Gastrocnemius medialis (tissue), 4 donors: ENCODE measurements at regions not wholly inside any gene's neighbourhood (a gene's known extent, or its start where the extent isn't known, plus 50 kb on each side); places are given as distances from the start of the nearest gene placed in this dataset.
A peak's percentile ranks its signal among the peaks of the same experiment; 100 is the strongest.

Experiments used
- ATAC-seq, 2 donors: fragments of 150-250 bp; one replicate each; pipeline ENCODE4 v1.9.1; 2016
- DNase-seq, 2 donors: peaks; one replicate each; pipeline ENCODE4 v3.0.0-alpha.2; 2019
- H3K27ac ChIP-seq, 4 donors: fragments of 200-600 bp; sonication (generic); 1 replicate in 1 of 4; 2 replicates in 3 of 4; pipeline ENCODE4 v1.5.1; 2016 to 2018; ENCODE audit warnings: mild to moderate bottlenecking in 2 of 4, moderate library complexity in 1 of 4
- H3K27me3 ChIP-seq, 3 donors: fragments of 200-600 bp; sonication (generic) in 2 of 3; 1 replicate in 1 of 3; 2 replicates in 2 of 3; pipeline versions ENCODE4 v1.5.1 to v1.6.0; 2016 to 2019; ENCODE audit warnings: mild to moderate bottlenecking in 1 of 3, moderate library complexity in 1 of 3
- H3K36me3 ChIP-seq, 2 donors: fragments of 200-600 bp; sonication (generic) in 1 of 2; one replicate each; pipeline ENCODE4 v1.5.1; 2017 to 2018
- H3K4me1 ChIP-seq, 2 donors: fragments of 200-600 bp; sonication (generic) in 1 of 2; one replicate each; pipeline ENCODE4 v1.5.1; 2016 to 2017; ENCODE audit warnings: mild to moderate bottlenecking in 2 of 2
- H3K4me3 ChIP-seq, 4 donors: fragments of 200-600 bp; sonication (generic) in 3 of 4; 1 replicate in 1 of 4; 2 replicates in 3 of 4; pipeline ENCODE4 v1.5.1; 2016 to 2019; ENCODE audit warnings: mild to moderate bottlenecking in 2 of 4
- H3K9me3 ChIP-seq, 3 donors: fragments of 200-600 bp; sonication (generic) in 2 of 3; 1 replicate in 1 of 3; 2 replicates in 2 of 3; pipeline ENCODE4 v1.5.1; 2016 to 2019
- CTCF ChIP-seq, 5 experiments: fragments of 450-650 bp in 3 of 5; fragments of 200-600 bp in 2 of 5; sonication (generic) in 2 of 5; IDR thresholded peaks in 4 of 5; conservative IDR thresholded peaks in 1 of 5; 1 replicate in 4 of 5; 2 replicates in 1 of 5; pipeline ENCODE4 v1.5.1; 2016 to 2019; ENCODE audit warnings: antibody characterized with exemption in 5 of 5, mild to moderate bottlenecking in 3 of 5, moderate library complexity in 3 of 5
- POLR2A ChIP-seq, 2 donors: fragments of 450-650 bp; IDR thresholded peaks; one replicate each; pipeline ENCODE4 v1.6.1; 2017; ENCODE audit warnings: antibody characterized with exemption in 2 of 2, mild to moderate bottlenecking in 2 of 2, moderate library complexity in 2 of 2
- in situ Hi-C, 4 donors: fragments of 200-750 bp; cut with MboI; loops; one replicate each; pipeline versions ENCODE4 v1.15.0 to v1.8.0; 2017; ENCODE audit warnings: low sequenced_read_pairs in 4 of 4
- intact Hi-C: fragments of 100-400 bp; cut with DNase I; formaldehyde crosslinking; loops from one replicate; pipeline ENCODE4 v1.15.1; 2023; ENCODE audit warnings: low total_unique reads

DNA sequence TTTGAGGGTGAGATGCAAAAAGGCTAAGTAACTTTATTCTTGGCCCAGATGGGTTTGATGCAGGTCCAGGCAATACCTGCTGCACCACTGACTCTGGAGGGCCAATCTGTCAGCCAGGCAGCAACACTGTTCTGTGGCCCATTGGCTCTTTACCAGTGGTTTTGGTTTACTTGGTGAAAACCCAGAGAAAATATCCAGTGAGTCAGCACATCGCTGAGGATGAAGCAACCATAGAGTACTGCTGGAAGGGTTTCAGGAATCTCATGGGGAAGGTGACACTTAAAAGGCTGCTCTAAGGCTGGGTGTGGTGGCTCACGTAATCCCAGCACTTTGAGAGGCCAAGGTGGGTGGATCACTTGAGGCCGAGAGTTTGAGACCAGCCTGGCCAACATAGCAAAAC is 192.5 kb upstream of the FAM98A start:
- ATAC-seq, result peak; percentile 94 to 95
- no peaks in the 10 kb centered on the region for H3K9me3 ChIP-seq
- intact Hi-C loops (no loop called here), in situ Hi-C loops (no loop called here)
- TF ChIP-seq CTCF (IDR thresholded peaks at IDR 0.05 in 4 of 5, conservative IDR thresholded peaks at IDR 0.05 in 1 of 5) (no peak), POLR2A (IDR thresholded peaks at IDR 0.05) (no peak)
- H3K4me3 ChIP-seq, result no peak overlapping the region
- peak; percentile 10 to 43 for DNase-seq
- H3K27ac ChIP-seq, result no peak overlapping the region
- no peaks in the 10 kb centered on the region for H3K27me3 ChIP-seq
- peaks cover 3 to 4% of the 10 kb centered on the region in 2 donors for H3K4me1 ChIP-seq
- no peaks in the 10 kb centered on the region for H3K36me3 ChIP-seq

DNA sequence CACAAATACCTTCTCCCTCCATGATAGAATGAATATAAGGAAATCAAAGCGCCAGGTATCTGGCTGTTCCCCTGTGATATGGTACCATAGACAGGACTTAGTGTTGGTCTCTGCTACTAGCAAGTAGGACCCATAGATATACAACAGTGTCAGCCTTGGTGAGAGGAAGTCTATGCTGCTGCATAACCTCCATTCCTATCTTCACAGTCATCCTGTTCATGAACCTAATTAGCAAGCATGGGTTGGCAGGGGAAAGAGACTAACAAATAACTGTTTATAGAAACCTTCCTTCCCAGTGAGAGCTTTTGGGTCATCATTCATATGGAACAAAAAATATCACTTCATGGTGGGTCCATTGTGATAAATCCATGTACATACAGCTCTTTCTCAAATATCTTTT is 188.9 kb upstream of the FAM98A start:
- no peak for DNase-seq
- intact Hi-C loops, result no loop called here
- H3K36me3 ChIP-seq, result no peaks in the 10 kb centered on the region
- H3K27ac ChIP-seq, result no peak overlapping the region
- no peaks in the 10 kb centered on the region for H3K27me3 ChIP-seq
- H3K9me3 ChIP-seq, result no peaks in the 10 kb centered on the region
- TF ChIP-seq POLR2A (IDR thresholded peaks at IDR 0.05) (no peak), CTCF (IDR thresholded peaks at IDR 0.05 in 4 of 5, conservative IDR thresholded peaks at IDR 0.05 in 1 of 5) (no peak)
- no peak overlapping the region for H3K4me3 ChIP-seq
- H3K4me1 ChIP-seq, result peaks cover 3 to 4% of the 10 kb centered on the region in 2 donors
- ATAC-seq, result no peak
- in situ Hi-C loops, result no loop called here

DNA sequence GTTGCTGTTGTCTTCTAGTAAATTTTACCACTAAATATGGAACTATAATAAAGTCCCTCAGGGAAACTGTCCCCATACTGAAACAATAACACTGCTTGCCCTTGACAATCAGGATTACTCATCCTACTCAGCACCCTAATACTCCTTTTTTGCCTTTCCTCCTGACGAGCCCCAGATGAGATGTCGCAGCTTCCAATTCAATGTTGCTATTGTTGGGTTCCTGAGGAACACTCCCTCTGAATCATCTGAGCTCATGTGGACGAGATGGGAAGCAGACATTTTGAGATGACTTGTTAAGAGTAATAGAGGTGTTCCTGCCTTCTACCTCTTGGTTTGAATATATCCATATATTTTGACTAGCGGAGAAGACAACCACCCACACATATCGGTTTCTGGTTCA is 187.8 kb upstream of the FAM98A start:
- DNase-seq (no peak), ATAC-seq (no peak)
- Histone ChIP-seq H3K27ac (no peak overlapping the region), H3K4me1 (peaks cover 3 to 4% of the 10 kb centered on the region in 2 donors), H3K27me3 (no peaks in the 10 kb centered on the region), H3K36me3 (no peaks in the 10 kb centered on the region), H3K9me3 (no peaks in the 10 kb centered on the region), H3K4me3 (no peak overlapping the region)
- in situ Hi-C loops, result no loop called here
- intact Hi-C loops, result no loop called here
- TF ChIP-seq POLR2A (IDR thresholded peaks at IDR 0.05) (no peak), CTCF (IDR thresholded peaks at IDR 0.05 in 4 of 5, conservative IDR thresholded peaks at IDR 0.05 in 1 of 5) (no peak)

- Histone ChIP-seq H3K27ac (no peak overlapping the region), H3K9me3 (no peaks in the 10 kb centered on the region), H3K4me3 (no peak overlapping the region), H3K36me3 (no peaks in the 10 kb centered on the region), H3K27me3 (no peaks in the 10 kb centered on the region), H3K4me1 (peaks cover 0 to 4% of the 10 kb centered on the region in 2 donors)
- intact Hi-C loops (no loop called here), in situ Hi-C loops (no loop called here)
- DNase-seq (no peak), ATAC-seq (no peak)
- TF ChIP-seq CTCF (IDR thresholded peaks at IDR 0.05 in 4 of 5, conservative IDR thresholded peaks at IDR 0.05 in 1 of 5), result no peak
- TF ChIP-seq POLR2A (IDR thresholded peaks at IDR 0.05), result no peak
Measured at GRCh38 chr2:33785201-33786106, 186.4 kb upstream of the FAM98A start.
